Islet precursor cell (in vitro differentiated cells): ENCODE measurements at regions not wholly inside any gene's neighbourhood (a gene's known extent, or its start where the extent isn't known, plus 50 kb on each side); places are given as distances from the start of the nearest gene placed in this dataset.

Source experiments
- DNase-seq: peaks from one replicate; pipeline ENCODE4 v3.0.0-alpha.2; 2018

- DNase-seq = no peak
These were observed 2035.3 kb upstream of the TENM3 start for GRCh38 chr4:180207921-180208320.

- no peak for DNase-seq
These were observed 2026.1 kb upstream of the TENM3 start for GRCh38 chr4:180217070-180217469.

DNA sequence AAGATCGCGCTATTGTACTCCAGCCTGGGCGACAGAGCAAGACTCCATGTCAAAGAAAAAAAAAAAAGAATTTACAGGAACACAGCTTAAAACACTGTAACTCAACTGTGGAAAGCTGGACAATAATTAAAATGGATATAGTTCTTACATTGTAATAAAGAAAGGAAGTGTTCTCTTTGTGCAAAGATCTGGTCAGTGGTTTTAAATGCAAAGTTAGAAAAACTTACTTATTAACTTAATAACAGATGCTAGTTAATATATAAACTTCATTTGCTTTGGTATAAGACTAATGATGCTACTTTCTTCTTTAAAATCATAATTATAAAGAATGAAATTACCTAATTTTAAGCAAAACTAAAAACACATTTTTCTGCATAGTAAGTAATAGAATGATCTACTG, 2024.1 kb upstream of the TENM3 start:
- no peak for DNase-seq

GRCh38 chr4:180225977-180226376, 2017.2 kb upstream of the TENM3 start:
- DNase-seq = no peak

DNA sequence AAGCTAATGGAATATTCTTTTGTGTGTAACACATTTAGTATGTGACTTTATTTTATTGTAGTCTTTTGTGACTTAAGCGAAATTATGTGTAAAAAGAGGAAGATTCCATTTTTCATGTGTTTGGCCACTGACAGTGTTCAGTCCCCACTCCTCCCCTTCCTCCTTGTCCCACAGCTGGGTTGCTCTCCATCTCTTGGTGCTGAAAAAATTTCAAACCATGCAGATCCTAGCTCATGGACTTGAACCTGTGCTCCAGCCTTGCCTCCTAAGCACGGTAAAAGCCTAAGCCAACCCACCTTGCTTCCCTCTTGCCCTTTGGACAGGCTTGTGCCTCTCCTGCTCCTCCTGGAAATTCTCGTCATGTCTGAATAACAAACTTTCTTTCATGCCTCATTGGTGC, 2008.5 kb upstream of the TENM3 start:
- no peak for DNase-seq

- DNase-seq = no peak
These were observed 2002.5 kb upstream of the TENM3 start for GRCh38 chr4:180240670-180241069.

DNA sequence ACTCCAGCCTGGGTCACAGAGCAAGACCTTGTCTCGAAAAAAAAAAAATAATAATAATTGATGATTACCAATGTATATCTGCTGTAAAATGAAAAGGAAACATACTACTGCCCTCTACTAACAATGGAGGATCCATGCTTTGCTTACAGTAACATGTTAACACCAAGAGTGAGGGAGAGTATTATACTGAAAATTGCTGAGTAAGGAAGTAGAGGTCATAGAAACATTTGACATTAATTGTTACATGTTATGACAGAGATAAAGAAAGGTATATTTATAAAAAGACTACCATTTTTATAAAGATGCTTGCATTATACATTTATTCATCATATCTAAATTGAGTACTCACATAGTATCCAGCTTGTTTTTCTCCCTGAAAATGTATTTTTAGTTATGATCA, 1989.8 kb upstream of the TENM3 start:
- DNase-seq = no peak

GRCh38 chr4:180261346-180261745, 1981.9 kb upstream of the TENM3 start:
- DNase-seq = no peak

DNA sequence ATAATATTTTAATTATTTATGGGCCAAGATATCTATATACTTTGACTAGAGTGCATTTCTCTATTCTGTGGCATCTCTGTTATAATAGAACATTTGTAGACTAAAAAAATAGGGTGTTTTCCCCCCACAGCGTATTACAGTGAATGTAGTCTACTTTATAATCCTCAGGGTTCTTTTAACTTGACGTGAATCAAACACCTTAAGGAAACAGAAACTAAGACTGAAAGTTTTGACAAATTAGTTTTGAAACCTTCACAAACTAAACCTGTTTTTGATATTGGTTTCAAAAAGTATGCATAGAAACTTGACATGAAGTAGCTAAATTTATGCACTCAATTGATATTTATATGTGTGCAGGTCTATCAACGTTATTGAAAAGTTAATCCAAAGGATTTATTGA, 1963.1 kb upstream of the TENM3 start:
- no peak for DNase-seq

GRCh38 chr4:180280726-180281297, 1962.4 kb upstream of the TENM3 start:
- DNase-seq = no peak

- DNase-seq = no peak
These were observed 1961.5 kb upstream of the TENM3 start for GRCh38 chr4:180281724-180282123.

DNA sequence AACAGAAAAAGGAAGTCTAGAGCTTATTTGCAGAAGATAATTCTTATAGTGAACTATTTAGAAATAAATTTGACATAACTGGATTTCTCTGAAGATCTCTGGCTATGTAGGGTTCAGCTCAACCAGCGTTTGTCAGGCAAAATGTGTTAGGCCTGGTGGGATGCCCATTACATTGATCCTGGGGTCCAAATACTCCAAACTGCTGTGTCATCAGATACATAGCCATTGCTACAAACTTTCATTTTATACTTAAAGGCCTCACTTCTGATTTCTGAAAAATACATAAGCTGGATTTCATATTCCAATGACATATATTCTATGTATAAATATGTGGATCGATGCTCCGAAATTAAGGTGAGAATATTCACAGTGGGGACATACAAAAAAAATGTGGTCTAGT, 1958.9 kb upstream of the TENM3 start:
- DNase-seq = no peak

GRCh38 chr4:180285796-180286195, 1957.4 kb upstream of the TENM3 start:
- no peak for DNase-seq

GRCh38 chr4:180292339-180292738, 1950.9 kb upstream of the TENM3 start:
- no peak for DNase-seq

DNA sequence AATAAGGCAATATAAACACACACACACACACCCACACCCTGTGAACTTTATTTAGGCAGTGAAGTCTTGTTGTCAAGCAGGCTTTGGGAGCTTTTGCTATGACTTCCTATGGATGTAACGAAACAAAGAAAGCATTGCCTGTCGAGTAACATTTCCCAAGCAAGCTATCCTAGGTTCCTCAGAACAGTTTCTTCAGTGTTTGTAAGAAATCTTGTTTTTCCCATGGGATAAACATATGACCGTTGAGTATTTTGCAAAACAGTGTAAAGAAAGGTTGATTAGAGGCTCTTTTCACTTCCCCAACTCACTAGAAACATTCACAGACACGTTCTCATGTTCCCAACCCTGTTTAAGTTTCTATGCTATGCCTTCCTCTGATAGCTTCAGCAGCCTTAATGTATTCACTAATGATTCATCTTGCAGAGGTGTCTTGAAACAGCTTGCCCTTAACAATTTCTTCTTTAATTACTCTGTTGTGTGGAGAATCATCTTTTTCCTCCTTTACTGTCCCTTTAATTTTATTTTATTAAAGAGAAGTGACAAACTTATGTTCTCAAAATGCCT, 1947.1 kb upstream of the TENM3 start:
- DNase-seq = no peak

DNA sequence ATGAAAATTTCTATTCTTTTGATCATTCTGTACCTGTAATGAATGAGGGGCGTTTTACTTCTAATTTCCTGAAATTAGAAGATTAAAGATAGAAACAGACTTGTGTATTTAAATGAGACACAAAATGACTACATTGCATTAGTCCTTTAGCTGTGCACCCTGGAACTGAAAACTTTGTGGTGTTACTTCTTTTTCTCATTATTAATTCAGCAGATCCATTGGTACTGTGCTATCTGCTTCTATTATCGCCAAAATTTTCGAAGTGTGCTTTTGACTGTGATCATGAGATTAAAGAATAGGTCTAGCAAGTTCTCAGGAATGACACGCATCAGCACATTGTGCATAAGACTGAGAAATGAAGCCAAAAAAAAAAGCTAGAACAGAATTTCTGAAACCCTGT, 1938.9 kb upstream of the TENM3 start:
- no peak for DNase-seq

- no peak for DNase-seq
These were observed 1932.6 kb upstream of the TENM3 start for GRCh38 chr4:180310616-180311015.

DNA sequence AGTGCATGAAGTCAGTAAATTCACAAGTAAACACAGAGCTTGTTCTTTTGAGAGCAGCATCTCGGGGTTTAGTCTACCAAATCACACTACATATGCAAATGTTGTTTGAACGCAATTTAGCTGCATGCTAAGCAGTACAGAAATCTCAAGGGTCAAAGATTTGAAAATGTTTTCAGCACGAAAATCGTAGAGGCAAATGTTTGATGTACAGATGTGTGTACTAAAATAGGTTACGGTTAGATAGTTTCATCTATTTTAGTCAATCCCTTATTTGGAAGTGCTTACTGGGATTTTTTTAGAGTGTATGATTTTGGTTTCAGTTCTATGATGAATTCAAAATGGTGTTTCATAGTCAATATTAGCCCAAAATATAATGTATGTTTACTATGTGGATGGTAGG, 1928.2 kb upstream of the TENM3 start:
- no peak for DNase-seq

DNA sequence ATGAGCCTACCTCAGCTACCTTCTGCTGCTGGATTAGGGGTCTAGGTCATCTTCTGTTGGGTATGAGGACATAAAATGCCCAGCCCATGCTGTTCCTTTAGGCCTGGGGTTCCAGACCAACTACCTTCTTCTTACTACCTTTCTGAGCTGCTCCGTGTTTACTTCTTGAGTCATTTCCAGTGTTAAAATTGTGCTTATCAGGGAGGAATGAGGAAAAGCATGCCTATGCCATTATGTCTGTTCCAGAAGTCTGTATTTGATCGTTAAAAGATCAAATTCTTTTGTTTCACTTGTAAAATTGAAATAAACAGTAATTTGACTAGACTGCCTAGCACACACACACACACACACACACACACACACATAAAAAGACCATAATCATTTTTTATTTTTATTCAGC, 1912.7 kb upstream of the TENM3 start:
- no peak for DNase-seq

- DNase-seq = no peak
These were observed 1910.0 kb upstream of the TENM3 start for GRCh38 chr4:180333162-180333561.

DNA sequence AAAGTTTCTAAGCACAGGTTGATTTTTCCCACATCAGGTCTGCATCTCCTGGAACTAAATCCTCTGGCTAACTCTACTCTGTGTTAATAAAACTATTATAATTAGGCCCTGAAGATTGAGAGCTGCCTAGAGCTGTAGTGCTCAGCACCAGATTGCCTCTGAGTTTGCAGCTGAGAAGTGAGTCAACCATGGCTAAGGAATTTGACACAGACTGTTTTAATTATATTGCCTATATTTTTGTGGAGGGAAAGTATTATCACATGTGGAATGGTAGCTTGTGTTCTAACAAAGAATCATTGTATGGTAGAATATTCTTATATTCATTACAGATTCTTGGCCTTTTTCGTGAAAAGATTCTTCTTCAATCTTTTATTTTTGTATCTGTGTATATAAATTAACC, 1907.6 kb upstream of the TENM3 start:
- no peak for DNase-seq

DNA sequence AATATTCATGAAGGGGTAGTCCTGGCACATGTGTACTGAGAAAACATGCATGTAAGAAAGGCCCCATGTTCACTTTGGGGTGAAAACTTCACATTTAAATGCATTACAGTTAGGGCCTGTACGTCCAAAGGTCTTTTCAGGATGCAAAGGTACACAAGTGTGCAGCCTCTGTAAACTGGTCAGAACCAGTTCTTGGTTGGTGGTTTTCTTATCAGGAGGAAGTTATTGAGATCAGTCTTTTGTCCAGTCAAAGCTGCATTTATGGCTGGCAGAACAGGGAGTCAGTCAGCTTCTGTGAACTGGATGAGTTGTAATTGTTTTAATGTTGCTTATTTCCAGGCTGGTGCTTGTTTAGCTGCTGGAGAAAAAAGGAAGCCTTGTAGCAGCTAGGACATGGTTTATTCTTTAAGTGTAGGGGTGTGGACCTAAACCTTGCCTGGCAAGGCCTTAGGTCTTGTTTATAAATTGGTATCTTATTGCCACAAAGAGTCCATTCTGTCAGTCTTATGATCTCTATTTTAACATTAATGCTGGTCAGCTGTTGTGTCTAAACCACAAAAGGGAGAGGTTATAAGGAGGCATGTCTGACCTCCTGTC, 1906.6 kb upstream of the TENM3 start:
- no peak for DNase-seq

DNA sequence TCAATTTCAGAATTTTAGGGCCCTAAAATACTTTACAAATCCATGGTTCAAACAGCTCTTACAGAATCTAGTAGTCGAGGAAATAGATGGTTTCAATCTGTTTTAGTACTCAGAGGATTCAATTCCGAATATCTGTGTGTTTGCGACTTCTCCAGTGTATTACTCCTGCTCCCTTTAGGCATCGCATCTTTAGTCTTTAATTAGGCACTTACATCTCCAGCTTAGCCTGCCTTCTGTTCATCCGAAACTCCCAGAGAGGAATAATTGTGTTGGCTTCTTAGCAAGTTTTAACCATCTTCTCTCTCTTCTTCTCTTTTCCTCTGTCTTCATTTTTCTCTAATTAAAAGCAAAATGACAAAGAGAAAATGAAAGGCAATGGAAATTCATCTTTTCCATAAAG, 1901.3 kb upstream of the TENM3 start:
- DNase-seq = no peak

DNA sequence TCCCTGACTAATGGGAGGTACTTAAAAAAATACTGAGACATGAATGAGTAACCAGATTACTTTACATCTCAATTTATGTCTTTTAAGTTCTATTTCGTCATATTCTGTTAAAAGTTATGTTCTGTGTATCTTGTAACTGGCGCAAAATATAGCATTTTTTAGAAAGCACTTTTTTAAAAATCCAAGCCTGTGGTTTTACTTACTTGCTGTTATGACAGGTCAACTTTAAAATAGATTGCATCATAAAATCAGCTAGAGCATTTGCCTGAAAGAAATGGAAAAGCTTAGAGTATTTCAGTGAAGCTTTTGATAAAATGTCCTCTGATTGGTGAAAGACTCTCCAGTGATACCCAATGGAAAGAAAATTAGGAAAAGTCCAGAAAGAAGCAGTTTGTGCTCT, 1892.3 kb upstream of the TENM3 start:
- DNase-seq = no peak

GRCh38 chr4:180356766-180357165, 1886.4 kb upstream of the TENM3 start:
- no peak for DNase-seq
